Heart left ventricle (tissue), 13 donors: ENCODE measurements at regions not wholly inside any gene's neighbourhood (a gene's known extent, or its start where the extent isn't known, plus 50 kb on each side); places are given as distances from the start of the nearest gene placed in this dataset.

ENCODE experiments used
- POLR2A ChIP-seq, 2 donors: fragments of 450-650 bp; IDR thresholded peaks; one replicate each; pipeline ENCODE4 v1.6.1; 2017; ENCODE audit warnings: antibody characterized with exemption in 2 of 2, mild to moderate bottlenecking in 2 of 2, moderate library complexity in 2 of 2
- TF ChIP-seq, protein P1 (sequence below), 12 donors: fragments of 200-600 bp; sonication (generic) in 4 of 12; IDR thresholded peaks; one replicate each; pipeline versions ENCODE4 v1.5.0 to v1.8.0; 2018 to 2022; ENCODE audit warnings: antibody characterized with exemption in 12 of 12, mild to moderate bottlenecking in 5 of 12
- donor health status: ischemic (EF 13 %, LVEDD 7.1; RV severe dilation, severe dysfunction).
- donor health status: DM: no; HTN: yes; CAD: no.
- donor health status: DM: no; HTN: no; CAD: no.
- donor health status: ischemic (EF 25% LVEDD 6.9; RV normal size, moderate dysfunction).
- donor health status: ischemic (EF 25% LVEDD 5.7; RV mildly dilated, moderate dysfunction).
- donor health status: ischemic (EF 35%, LVEDD 5.7; RV mildly dilated, moderate dysfunction).
- donor health status: nonischemic (EF 11% LVEDD 7.7; RV severe dilation, severe dysfunction).
- donor health status: DM: yes; HTN: yes; CAD: no.
- donor health status: PGD.
- donor health status: ischemic (EF 29% LVEDD 5.4; RV normal size, mild dysfunction).
- donor health status: nonischemic (EF 23%, LVEDD 6.1; RV moderate dilation, normal function).

- TF ChIP-seq, protein P1, sequence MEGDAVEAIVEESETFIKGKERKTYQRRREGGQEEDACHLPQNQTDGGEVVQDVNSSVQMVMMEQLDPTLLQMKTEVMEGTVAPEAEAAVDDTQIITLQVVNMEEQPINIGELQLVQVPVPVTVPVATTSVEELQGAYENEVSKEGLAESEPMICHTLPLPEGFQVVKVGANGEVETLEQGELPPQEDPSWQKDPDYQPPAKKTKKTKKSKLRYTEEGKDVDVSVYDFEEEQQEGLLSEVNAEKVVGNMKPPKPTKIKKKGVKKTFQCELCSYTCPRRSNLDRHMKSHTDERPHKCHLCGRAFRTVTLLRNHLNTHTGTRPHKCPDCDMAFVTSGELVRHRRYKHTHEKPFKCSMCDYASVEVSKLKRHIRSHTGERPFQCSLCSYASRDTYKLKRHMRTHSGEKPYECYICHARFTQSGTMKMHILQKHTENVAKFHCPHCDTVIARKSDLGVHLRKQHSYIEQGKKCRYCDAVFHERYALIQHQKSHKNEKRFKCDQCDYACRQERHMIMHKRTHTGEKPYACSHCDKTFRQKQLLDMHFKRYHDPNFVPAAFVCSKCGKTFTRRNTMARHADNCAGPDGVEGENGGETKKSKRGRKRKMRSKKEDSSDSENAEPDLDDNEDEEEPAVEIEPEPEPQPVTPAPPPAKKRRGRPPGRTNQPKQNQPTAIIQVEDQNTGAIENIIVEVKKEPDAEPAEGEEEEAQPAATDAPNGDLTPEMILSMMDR (IDR thresholded peaks at IDR 0.05) = no peak
- TF ChIP-seq POLR2A (IDR thresholded peaks at IDR 0.05) = no peak
Measured at GRCh38 chr4:13921805-13922204, 294.3 kb upstream of the BOD1L1 start.
